Neural cell (in vitro differentiated cells): ENCODE measurements at regions not wholly inside any gene's neighbourhood (a gene's known extent, or its start where the extent isn't known, plus 50 kb on each side); places are given as distances from the start of the nearest gene placed in this dataset.

Experiments
- H2AFZ ChIP-seq: fragments of 200-600, 300-800 bp; sonication (generic), shearing (Covaris generic); 2 replicates; pipeline ENCODE4 v1.6.0; 2014; ENCODE audit warnings: low read depth, mild to moderate bottlenecking, antibody characterized with exemption, low read length, moderate library complexity
- H3F3A ChIP-seq: fragments of 200-600 bp; shearing (Covaris generic); 2 replicates; pipeline ENCODE4 v1.6.1; 2016; ENCODE audit warnings: mild to moderate bottlenecking, moderate library complexity, mixed read lengths, antibody characterized with exemption, low read length; ENCODE audit not compliant: insufficient read depth, poor library complexity, severe bottlenecking
- H3K27ac ChIP-seq: fragments of 200-600, 300-800 bp; sonication (generic), shearing (Covaris generic); 2 replicates; pipeline ENCODE4 v1.5.1; 2014; ENCODE audit warnings: mild to moderate bottlenecking, low read length, moderate library complexity
- H3K27me3 ChIP-seq: fragments of 300-800, 200-600 bp; sonication (generic), shearing (Covaris generic); 2 replicates; pipeline ENCODE4 v1.6.0; 2014; ENCODE audit warnings: mild to moderate bottlenecking, low read depth, low read length, moderate library complexity; ENCODE audit not compliant: insufficient read depth
- H3K36me3 ChIP-seq: fragments of 300-800, 200-600 bp; sonication (generic), shearing (Covaris generic); 2 replicates; pipeline ENCODE4 v1.5.1; 2014; ENCODE audit warnings: mild to moderate bottlenecking, antibody characterized with exemption, low read length, moderate library complexity; ENCODE audit not compliant: insufficient read depth
- H3K4me2 ChIP-seq: fragments of 300-800, 200-600 bp; sonication (generic), shearing (Covaris generic); 2 replicates; pipeline ENCODE4 v1.6.0; 2014; ENCODE audit warnings: mild to moderate bottlenecking, low read length
- H3K4me3 ChIP-seq: fragments of 300-800, 200-600 bp; sonication (generic), shearing (Covaris generic); 2 replicates; pipeline ENCODE4 v1.5.1; 2014; ENCODE audit warnings: mild to moderate bottlenecking, low read length, moderate library complexity
- H3K79me2 ChIP-seq: fragments of 200-600 bp; shearing (Covaris generic); replicated peaks from 2 replicates; pipeline ENCODE4 v1.6.0; 2014; ENCODE audit warnings: mild to moderate bottlenecking, low read length, moderate library complexity; ENCODE audit not compliant: insufficient read depth
- H3K9ac ChIP-seq: fragments of 300-800, 200-600 bp; sonication (generic), shearing (Covaris generic); 2 replicates; pipeline ENCODE4 v1.6.1; 2016; ENCODE audit warnings: mild to moderate bottlenecking, low read length, mixed read lengths
- H3K9me2 ChIP-seq: fragments of 200-600 bp; shearing (Covaris generic); 2 replicates; pipeline ENCODE4 v1.6.1; 2016; ENCODE audit warnings: mild to moderate bottlenecking, low read length, mixed read lengths; ENCODE audit not compliant: insufficient read depth
- H3K9me3 ChIP-seq: fragments of 200-600, 300-800 bp; sonication (generic), shearing (Covaris generic); 2 replicates; pipeline ENCODE4 v1.6.1; 2016; ENCODE audit warnings: mild to moderate bottlenecking, mixed run types, low read length, moderate library complexity, mixed read lengths
- H4K20me1 ChIP-seq: fragments of 200-600 bp; shearing (Covaris generic); 2 replicates; pipeline ENCODE4 v1.6.1; 2016; ENCODE audit warnings: mild to moderate bottlenecking, mixed run types; ENCODE audit not compliant: insufficient read depth
- CTCF ChIP-seq: fragments of 450-650 bp; IDR thresholded peaks from 2 replicates; pipeline ENCODE4 v1.5.1; 2014; ENCODE audit warnings: antibody characterized with exemption, mild to moderate bottlenecking, moderate library complexity; ENCODE audit not compliant: poor library complexity, severe bottlenecking
- EP300 ChIP-seq: fragments of 450-650 bp; conservative IDR thresholded peaks from 2 replicates; pipeline ENCODE4 v1.6.1; 2014; ENCODE audit warnings: antibody characterized with exemption, mild to moderate bottlenecking, moderate library complexity; ENCODE audit not compliant: poor library complexity, severe bottlenecking
- EZH2 ChIP-seq: fragments of 200-600, 300-800 bp; shearing (Covaris generic), sonication (generic); IDR thresholded peaks from 2 replicates; pipeline ENCODE4 v1.6.1; 2014; ENCODE audit warnings: antibody characterized with exemption, low read length, borderline replicate concordance, mild to moderate bottlenecking; ENCODE audit not compliant: insufficient read depth, poor library complexity, severe bottlenecking
- MXI1 ChIP-seq: fragments of 450-650 bp; conservative IDR thresholded peaks from 2 replicates; pipeline ENCODE4 v1.6.1; 2014; ENCODE audit warnings: antibody characterized with exemption, mild to moderate bottlenecking; ENCODE audit not compliant: poor library complexity, severe bottlenecking
- POLR2AphosphoS5 ChIP-seq: IDR thresholded peaks from 2 replicates; pipeline ENCODE4 v1.6.1; 2012
- RAD21 ChIP-seq: fragments of 450-650 bp; conservative IDR thresholded peaks from 2 replicates; pipeline ENCODE4 v1.6.1; 2014; ENCODE audit warnings: antibody characterized with exemption, mild to moderate bottlenecking, moderate library complexity
- REST ChIP-seq: IDR thresholded peaks from 2 replicates; pipeline ENCODE4 v1.6.1; 2012; ENCODE audit warnings: borderline replicate concordance
- SMC3 ChIP-seq: fragments of 450-650 bp; conservative IDR thresholded peaks from 2 replicates; pipeline ENCODE4 v1.6.1; 2014; ENCODE audit warnings: antibody characterized with exemption, mild to moderate bottlenecking, moderate library complexity; ENCODE audit not compliant: poor library complexity
- TAF1 ChIP-seq: IDR thresholded peaks from 2 replicates; pipeline ENCODE4 v1.6.1; 2012; ENCODE audit warnings: low read depth

- Histone ChIP-seq H2AFZ (no peak overlapping the region), H4K20me1 (no peaks in the 10 kb centered on the region), H3K9ac (no peak overlapping the region), H3K27ac (no peak overlapping the region), H3K9me3 (no peaks in the 10 kb centered on the region), H3K4me3 (no peak overlapping the region), H3K9me2 (no peaks in the 10 kb centered on the region), H3K27me3 (no peaks in the 10 kb centered on the region), H3K36me3 (no peaks in the 10 kb centered on the region), H3K4me2 (no peak overlapping the region), H3F3A (no peaks in the 10 kb centered on the region), H3K79me2 (no peaks in the 10 kb centered on the region)
- TF ChIP-seq EZH2 (no peak), REST (no peak), SMC3 (no peak), POLR2AphosphoS5 (no peak), RAD21 (no peak), CTCF (no peak), MXI1 (no peak), EP300 (no peak), TAF1 (no peak)
Measured at GRCh38 chr10:61283481-61284221, 169.5 kb downstream of the TMEM26 start.

- Histone ChIP-seq H3K9ac (no peak overlapping the region), H3K9me2 (no peaks in the 10 kb centered on the region), H3K27ac (no peak overlapping the region), H3F3A (no peaks in the 10 kb centered on the region), H3K27me3 (no peaks in the 10 kb centered on the region), H3K36me3 (no peaks in the 10 kb centered on the region), H3K9me3 (no peaks in the 10 kb centered on the region), H2AFZ (no peak overlapping the region), H3K79me2 (no peaks in the 10 kb centered on the region), H3K4me3 (no peak overlapping the region), H4K20me1 (no peaks in the 10 kb centered on the region), H3K4me2 (no peak overlapping the region)
- no peak for TF ChIP-seq TAF1
- TF ChIP-seq MXI1 = no peak
- TF ChIP-seq SMC3 = no peak
Measured at GRCh38 chr10:61283066-61283465, 170.1 kb downstream of the TMEM26 start.
